Natural killer cell treated with Interleukin-12 subunit alpha and Interleukin-12 subunit beta and Interleukin-15 and Interleukin-18, amount 100 ng/mL, for 72 hours (primary cell): ENCODE measurements at regions not wholly inside any gene's neighbourhood (a gene's known extent, or its start where the extent isn't known, plus 50 kb on each side); places are given as distances from the start of the nearest gene placed in this dataset.

ENCODE experiments used
- ATAC-seq, 2 donors: fragments of 150-1000 bp; cut with Tn5 transposase in 1 of 2; sonication (Bioruptor Pico), chemical (Tn5 transposase) in 1 of 2; 2 replicates each; pipeline ENCODE4 v1.10.0; 2021
- DNase-seq: peaks from one replicate; pipeline ENCODE4 v3.0.0; 2022; ENCODE audit warnings: low spot score
- H3K27ac Mint-ChIP-seq, 2 donors: 1 replicate in 1 of 2; 2 replicates in 1 of 2; pipeline ENCODE4 v1.8.0; 2022; ENCODE audit warnings: mixed read lengths in 2 of 2, mild to moderate bottlenecking in 1 of 2, moderate library complexity in 1 of 2
- H3K27me3 Mint-ChIP-seq, 2 donors: 1 replicate in 1 of 2; 2 replicates in 1 of 2; pipeline ENCODE4 v1.8.0; 2022; ENCODE audit warnings: mixed read lengths in 2 of 2
- H3K36me3 Mint-ChIP-seq: one replicate; pipeline ENCODE4 v1.8.0; 2022; ENCODE audit warnings: mixed read lengths
- H3K4me1 Mint-ChIP-seq, 2 donors: 1 replicate in 1 of 2; 2 replicates in 1 of 2; pipeline ENCODE4 v1.8.0; 2022; ENCODE audit warnings: low read depth in 2 of 2, mixed read lengths in 2 of 2, mild to moderate bottlenecking in 1 of 2
- H3K4me3 Mint-ChIP-seq: one replicate; pipeline ENCODE4 v1.8.0; 2022; ENCODE audit warnings: mixed read lengths
- H3K9me3 Mint-ChIP-seq: 2 replicates; pipeline ENCODE4 v1.8.0; 2022; ENCODE audit warnings: mixed read lengths

GRCh38 chr2:42851186-42851585 lies 58.8 kb upstream of the HAAO start:
- no peak for DNase-seq
- no peak for ATAC-seq
- Mint-ChIP-seq H3K27me3 (no peaks in the 10 kb centered on the region), H3K36me3 (no peaks in the 10 kb centered on the region), H3K4me1 (no peaks in the 10 kb centered on the region), H3K9me3 (no peaks in the 10 kb centered on the region), H3K27ac (no peak overlapping the region), H3K4me3 (no peak overlapping the region)

- no peaks in the 10 kb centered on the region for H3K9me3 Mint-ChIP-seq
- H3K4me1 Mint-ChIP-seq: no peaks in the 10 kb centered on the region
- H3K27ac Mint-ChIP-seq: no peak overlapping the region
- no peaks in the 10 kb centered on the region for H3K27me3 Mint-ChIP-seq
- DNase-seq (no peak), ATAC-seq (no peak)
- no peak overlapping the region for H3K4me3 Mint-ChIP-seq
- H3K36me3 Mint-ChIP-seq: no peaks in the 10 kb centered on the region
Measured at GRCh38 chr2:42850016-42850805, 57.8 kb upstream of the HAAO start.

- H3K27ac Mint-ChIP-seq: no peak overlapping the region
- ATAC-seq: no peak
- no peaks in the 10 kb centered on the region for H3K4me1 Mint-ChIP-seq
- no peaks in the 10 kb centered on the region for H3K36me3 Mint-ChIP-seq
- H3K27me3 Mint-ChIP-seq: no peaks in the 10 kb centered on the region
- no peaks in the 10 kb centered on the region for H3K9me3 Mint-ChIP-seq
- H3K4me3 Mint-ChIP-seq: no peak overlapping the region
- no peak for DNase-seq
Measured at GRCh38 chr2:42849311-42849710, 56.9 kb upstream of the HAAO start.

DNA sequence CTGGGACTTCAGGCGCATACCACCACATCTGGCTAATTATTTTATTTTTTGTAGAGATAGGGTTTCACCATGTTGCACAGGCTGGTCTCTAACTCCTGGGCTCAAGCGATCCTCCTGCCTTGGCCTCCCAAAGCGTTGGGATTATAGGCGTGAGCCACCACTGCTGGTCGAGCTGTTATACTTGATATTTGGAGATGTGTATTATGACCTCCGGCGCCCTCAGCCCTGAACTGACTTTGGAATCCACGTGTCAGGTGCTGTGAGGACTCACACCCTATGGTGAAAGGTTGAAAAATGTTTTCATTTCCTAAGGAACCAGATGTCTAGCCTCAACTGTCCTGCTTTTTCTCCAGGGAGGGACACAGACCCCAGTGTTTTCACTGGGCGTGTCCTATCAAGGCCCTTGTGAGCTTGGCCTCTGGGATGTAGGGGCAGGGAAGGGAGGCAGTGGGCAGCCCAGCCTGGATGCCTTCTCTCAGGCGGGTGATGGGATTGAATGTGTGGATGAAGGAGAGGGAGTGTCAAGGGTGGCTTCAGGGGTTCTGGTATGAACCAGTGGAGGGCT lies 56.4 kb upstream of the HAAO start:
- H3K27ac Mint-ChIP-seq: no peak overlapping the region
- ATAC-seq (no peak), DNase-seq (no peak)
- H3K4me1 Mint-ChIP-seq: no peaks in the 10 kb centered on the region
- H3K27me3 Mint-ChIP-seq: no peaks in the 10 kb centered on the region
- H3K9me3 Mint-ChIP-seq: no peaks in the 10 kb centered on the region
- no peak overlapping the region for H3K4me3 Mint-ChIP-seq
- no peaks in the 10 kb centered on the region for H3K36me3 Mint-ChIP-seq

- Mint-ChIP-seq H3K27ac (no peak overlapping the region), H3K4me1 (no peaks in the 10 kb centered on the region), H3K9me3 (no peaks in the 10 kb centered on the region), H3K36me3 (no peaks in the 10 kb centered on the region), H3K4me3 (no peak overlapping the region), H3K27me3 (no peaks in the 10 kb centered on the region)
- no peak for DNase-seq
- ATAC-seq: no peak
Measured at GRCh38 chr2:42848265-42848664, 55.9 kb upstream of the HAAO start.

GRCh38 chr2:42847596-42848151 lies 55.3 kb upstream of the HAAO start:
- H3K36me3 Mint-ChIP-seq: no peaks in the 10 kb centered on the region
- H3K27ac Mint-ChIP-seq: no peak overlapping the region
- H3K9me3 Mint-ChIP-seq: no peaks in the 10 kb centered on the region
- no peak overlapping the region for H3K4me3 Mint-ChIP-seq
- DNase-seq (no peak), ATAC-seq (no peak)
- H3K4me1 Mint-ChIP-seq: no peaks in the 10 kb centered on the region
- H3K27me3 Mint-ChIP-seq: no peaks in the 10 kb centered on the region

DNA sequence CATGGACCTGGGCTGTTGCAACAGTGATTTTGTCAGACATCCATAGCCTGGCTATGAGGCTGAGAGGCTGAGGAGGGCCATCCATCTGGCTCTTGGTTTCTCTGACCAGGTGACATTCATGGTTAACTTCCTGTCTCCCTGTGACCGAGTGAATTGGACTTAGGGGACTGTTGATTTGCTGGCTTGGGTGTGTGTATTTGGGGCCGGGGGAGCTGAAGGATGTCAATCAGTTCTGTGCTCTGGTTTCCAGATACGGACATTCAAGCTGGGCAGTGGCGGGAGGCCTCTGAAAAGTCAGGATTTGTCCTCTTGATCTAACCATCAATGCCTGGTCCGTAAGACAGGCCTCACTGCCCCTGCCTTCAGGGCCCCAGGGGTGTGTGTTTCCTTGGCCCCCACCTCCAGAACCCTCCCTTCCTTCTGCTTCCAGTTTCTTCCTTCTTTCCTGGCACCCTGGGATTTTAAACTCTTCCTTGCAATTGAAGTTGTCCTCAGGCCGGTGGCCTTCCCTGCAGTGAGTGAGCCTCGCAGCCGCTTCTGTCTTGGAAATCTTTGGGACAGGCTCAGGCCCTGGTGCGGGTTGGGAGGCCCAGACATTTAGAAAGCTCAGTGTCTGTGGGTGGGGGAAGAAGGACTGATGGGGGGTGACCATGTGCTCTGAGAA lies 54.7 kb upstream of the HAAO start:
- no peak overlapping the region for H3K27ac Mint-ChIP-seq
- no peaks in the 10 kb centered on the region for H3K36me3 Mint-ChIP-seq
- no peaks in the 10 kb centered on the region for H3K4me1 Mint-ChIP-seq
- ATAC-seq (no peak), DNase-seq (no peak)
- H3K4me3 Mint-ChIP-seq: no peak overlapping the region
- H3K27me3 Mint-ChIP-seq: no peaks in the 10 kb centered on the region
- H3K9me3 Mint-ChIP-seq: no peaks in the 10 kb centered on the region

DNA sequence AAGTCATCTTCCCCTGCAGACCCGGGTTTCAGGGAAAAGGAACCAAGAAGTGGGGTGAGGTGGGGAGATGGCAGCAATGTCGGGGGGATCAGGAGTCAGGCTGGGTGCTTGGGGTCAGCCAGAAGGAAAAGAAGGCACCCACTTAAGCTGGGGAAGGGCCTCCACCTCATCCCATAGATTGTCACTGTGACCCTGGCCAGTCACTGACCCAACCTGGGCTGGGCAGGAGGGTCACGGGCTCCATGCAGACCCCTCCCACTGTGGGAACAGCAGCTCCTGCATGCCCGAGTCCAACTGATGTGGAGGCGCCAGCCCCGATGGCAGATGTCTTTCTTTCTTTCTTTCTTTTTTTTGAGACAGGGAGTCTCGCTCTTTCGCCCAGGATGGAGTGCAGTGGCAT lies 53.6 kb upstream of the HAAO start:
- no peak overlapping the region for H3K27ac Mint-ChIP-seq
- ATAC-seq (no peak), DNase-seq (no peak)
- no peak overlapping the region for H3K4me3 Mint-ChIP-seq
- H3K27me3 Mint-ChIP-seq: no peaks in the 10 kb centered on the region
- H3K36me3 Mint-ChIP-seq: no peaks in the 10 kb centered on the region
- H3K4me1 Mint-ChIP-seq: no peaks in the 10 kb centered on the region
- no peaks in the 10 kb centered on the region for H3K9me3 Mint-ChIP-seq

GRCh38 chr2:42844901-42845821 lies 52.8 kb upstream of the HAAO start:
- Mint-ChIP-seq H3K36me3 (no peaks in the 10 kb centered on the region), H3K27ac (no peak overlapping the region), H3K4me3 (no peak overlapping the region), H3K27me3 (no peaks in the 10 kb centered on the region), H3K4me1 (no peaks in the 10 kb centered on the region), H3K9me3 (no peaks in the 10 kb centered on the region)
- DNase-seq (no peak), ATAC-seq (no peak)

DNA sequence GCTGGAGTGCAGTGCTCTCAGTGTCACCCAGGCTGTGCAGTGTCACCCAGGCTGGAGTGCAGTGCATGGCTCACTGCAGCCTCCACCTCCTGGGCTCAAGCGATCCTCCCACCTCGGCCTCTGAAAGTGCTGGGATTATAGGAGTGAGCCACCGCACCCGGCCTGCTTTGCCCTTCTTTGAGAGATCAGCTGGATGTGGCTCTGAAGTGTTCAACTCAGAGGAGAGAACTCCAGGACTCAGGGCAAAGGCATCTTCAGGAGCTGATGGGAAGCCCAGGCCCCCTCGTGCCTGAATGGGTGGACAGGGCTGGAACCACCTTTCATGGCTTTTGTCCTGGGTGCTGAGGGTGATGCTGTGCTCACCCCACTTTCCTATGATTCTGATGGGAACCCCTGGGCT lies 52.0 kb upstream of the HAAO start:
- no peak for DNase-seq
- ATAC-seq: no peak
- Mint-ChIP-seq H3K4me3 (no peak overlapping the region), H3K4me1 (no peaks in the 10 kb centered on the region), H3K36me3 (no peaks in the 10 kb centered on the region), H3K27ac (no peak overlapping the region), H3K27me3 (no peaks in the 10 kb centered on the region), H3K9me3 (no peaks in the 10 kb centered on the region)

GRCh38 chr2:42843611-42844010 lies 51.2 kb upstream of the HAAO start:
- no peaks in the 10 kb centered on the region for H3K27me3 Mint-ChIP-seq
- H3K4me3 Mint-ChIP-seq: no peak overlapping the region
- H3K9me3 Mint-ChIP-seq: no peaks in the 10 kb centered on the region
- no peak for DNase-seq
- no peaks in the 10 kb centered on the region for H3K4me1 Mint-ChIP-seq
- ATAC-seq: no peak
- H3K36me3 Mint-ChIP-seq: no peaks in the 10 kb centered on the region
- no peak overlapping the region for H3K27ac Mint-ChIP-seq

DNA sequence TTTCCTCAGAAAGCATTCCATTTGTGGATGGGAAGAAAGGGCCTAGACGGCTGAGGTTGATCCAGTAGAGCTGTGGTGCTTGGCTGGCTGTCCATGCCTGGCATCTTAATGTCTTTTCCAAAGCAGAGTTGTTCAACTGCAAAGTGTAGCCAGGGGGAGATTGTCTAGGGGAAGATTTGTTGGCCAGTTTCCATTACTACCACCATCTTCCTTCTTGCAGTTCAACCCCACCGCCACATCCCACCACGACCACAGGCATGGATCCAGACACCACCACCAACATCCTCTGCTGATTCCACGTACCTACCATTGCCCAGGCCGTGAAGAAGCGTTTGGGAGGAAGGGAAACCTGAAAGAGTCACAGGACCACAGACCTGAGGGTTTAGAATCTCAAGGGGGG lies 50.7 kb upstream of the HAAO start:
- no peaks in the 10 kb centered on the region for H3K27me3 Mint-ChIP-seq
- H3K4me3 Mint-ChIP-seq: no peak overlapping the region
- DNase-seq: no peak
- H3K4me1 Mint-ChIP-seq: no peaks in the 10 kb centered on the region
- no peak for ATAC-seq
- no peaks in the 10 kb centered on the region for H3K36me3 Mint-ChIP-seq
- H3K27ac Mint-ChIP-seq: no peak overlapping the region
- H3K9me3 Mint-ChIP-seq: no peaks in the 10 kb centered on the region

GRCh38 chr2:42842466-42842865 lies 50.1 kb upstream of the HAAO start:
- no peak for ATAC-seq
- Mint-ChIP-seq H3K9me3 (no peaks in the 10 kb centered on the region), H3K36me3 (no peaks in the 10 kb centered on the region), H3K27ac (no peak overlapping the region), H3K27me3 (no peaks in the 10 kb centered on the region), H3K4me1 (no peaks in the 10 kb centered on the region), H3K4me3 (no peak overlapping the region)
- no peak for DNase-seq
